HG03460 (cell line): ENCODE measurements at regions not wholly inside any gene's neighbourhood (a gene's known extent, or its start where the extent isn't known, plus 50 kb on each side); places are given as distances from the start of the nearest gene placed in this dataset.
"Not testable (repeated sequence)": the region's sequence is repeated elsewhere in the genome, so short reads cannot be mapped to it uniquely, and the experiment has no call there.

Experiments used
- ATAC-seq: cut with Tn5 transposase; IDR thresholded peaks from one replicate; pipeline ENCODE4 v1.9.1; 2021; ENCODE audit not compliant: unreplicated experiment

GRCh38 chr1:209153411-209153810, 430.1 kb upstream of the CAMK1G start:
- ATAC-seq: no peak

GRCh38 chr1:209154912-209155311, 428.6 kb upstream of the CAMK1G start:
- ATAC-seq: no peak

GRCh38 chr1:209155546-209155945, 428.0 kb upstream of the CAMK1G start:
- ATAC-seq: no peak

- ATAC-seq: no peak
Measured at GRCh38 chr1:209156991-209157390, 426.5 kb upstream of the CAMK1G start.

GRCh38 chr1:209157546-209158249, 425.8 kb upstream of the CAMK1G start:
- no peak for ATAC-seq

- ATAC-seq: no peak
Measured at GRCh38 chr1:209158851-209159250, 424.7 kb upstream of the CAMK1G start.

GRCh38 chr1:209160230-209160629, 423.3 kb upstream of the CAMK1G start:
- ATAC-seq: no peak

- no peak for ATAC-seq
Measured at GRCh38 chr1:209162651-209163050, 420.9 kb upstream of the CAMK1G start.

GRCh38 chr1:209168204-209168603, 415.3 kb upstream of the CAMK1G start:
- ATAC-seq: no peak

GRCh38 chr1:209171151-209171550, 412.4 kb upstream of the CAMK1G start:
- no peak for ATAC-seq

- ATAC-seq: no peak
Measured at GRCh38 chr1:209172286-209172685, 411.2 kb upstream of the CAMK1G start.

- not testable (repeated sequence) for ATAC-seq
Measured at GRCh38 chr1:209172792-209173542, 410.5 kb upstream of the CAMK1G start.

- not testable (repeated sequence) for ATAC-seq
Measured at GRCh38 chr1:209173796-209174195, 409.7 kb upstream of the CAMK1G start.

GRCh38 chr1:209176866-209177430, 406.6 kb upstream of the CAMK1G start:
- ATAC-seq: no peak

- ATAC-seq: no peak
Measured at GRCh38 chr1:209183195-209183594, 400.3 kb upstream of the CAMK1G start.

- ATAC-seq: no peak
Measured at GRCh38 chr1:209187589-209187988, 395.9 kb upstream of the CAMK1G start.

GRCh38 chr1:209190591-209191261, 392.8 kb upstream of the CAMK1G start:
- peak; percentile 90 for ATAC-seq

GRCh38 chr1:209191262-209191634, 392.3 kb upstream of the CAMK1G start:
- no peak for ATAC-seq

- no peak for ATAC-seq
Measured at GRCh38 chr1:209196140-209196539, 387.4 kb upstream of the CAMK1G start.

GRCh38 chr1:209198961-209199750, 384.4 kb upstream of the CAMK1G start:
- no peak for ATAC-seq

- no peak for ATAC-seq
Measured at GRCh38 chr1:209199822-209200221, 383.7 kb upstream of the CAMK1G start.
